T-helper 9 cell (primary cell): ENCODE measurements at regions not wholly inside any gene's neighbourhood (a gene's known extent, or its start where the extent isn't known, plus 50 kb on each side); places are given as distances from the start of the nearest gene placed in this dataset.
"Not testable (repeated sequence)": the region's sequence is repeated elsewhere in the genome, so short reads cannot be mapped to it uniquely, and the experiment has no call there.

Experiments
- DNase-seq: peaks from one replicate; pipeline ENCODE4 v3.0.0-alpha.2; 2020

DNA sequence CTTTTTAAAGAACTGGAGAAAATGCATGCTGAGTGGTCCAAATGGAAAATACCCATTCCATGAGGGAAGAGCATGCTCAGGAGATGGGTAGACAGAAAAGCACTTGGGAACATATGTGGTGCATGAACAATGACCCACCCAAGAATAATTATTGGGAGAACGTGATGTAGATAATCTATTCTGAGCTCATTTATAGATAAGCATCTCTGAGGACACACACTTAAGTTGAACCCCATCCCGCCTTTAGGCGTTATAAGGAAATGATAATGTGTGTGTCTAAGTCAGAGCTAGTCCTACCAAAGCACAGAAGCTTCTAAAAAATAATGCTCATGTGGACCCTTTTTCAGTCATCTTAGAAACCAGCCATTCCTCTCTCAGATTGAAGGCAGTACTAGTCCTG, 189.9 kb downstream of the KTN1 start:
- DNase-seq = no peak

DNA sequence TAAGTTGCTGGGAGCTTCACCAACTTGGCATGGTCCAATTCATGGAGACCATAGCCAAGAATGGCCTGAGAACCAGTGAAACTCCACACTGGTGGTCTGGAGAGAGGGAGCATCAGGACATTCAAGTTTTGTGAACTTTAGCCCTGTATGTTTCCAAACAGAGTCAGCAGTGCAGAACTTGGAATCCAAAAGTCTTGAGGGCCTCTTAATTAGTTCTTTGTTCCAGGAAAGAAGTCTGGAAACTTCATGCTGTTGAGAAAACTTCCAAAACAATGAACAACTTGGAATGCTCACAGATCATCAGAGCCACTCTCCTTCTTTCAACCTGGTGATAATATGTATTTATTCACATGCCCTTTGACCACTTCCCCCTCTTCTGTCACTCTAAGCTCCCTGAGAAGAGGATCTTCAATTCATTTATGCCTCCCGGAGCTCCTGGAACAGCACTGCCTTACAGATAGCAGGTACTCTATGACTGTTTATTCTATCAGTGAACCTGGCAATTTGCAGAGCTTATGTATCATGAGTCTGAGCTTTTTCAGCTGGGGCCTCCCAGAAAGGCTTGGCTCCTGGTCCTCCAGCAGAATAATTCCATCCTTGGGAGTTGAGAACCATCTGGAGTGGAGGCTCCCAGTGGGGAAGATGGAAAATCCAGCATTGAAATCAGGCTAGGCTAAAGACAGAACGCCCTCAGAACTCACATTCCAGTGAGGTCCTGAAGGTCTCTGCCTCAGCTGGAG, 191.4 kb downstream of the KTN1 start:
- DNase-seq = no peak

DNA sequence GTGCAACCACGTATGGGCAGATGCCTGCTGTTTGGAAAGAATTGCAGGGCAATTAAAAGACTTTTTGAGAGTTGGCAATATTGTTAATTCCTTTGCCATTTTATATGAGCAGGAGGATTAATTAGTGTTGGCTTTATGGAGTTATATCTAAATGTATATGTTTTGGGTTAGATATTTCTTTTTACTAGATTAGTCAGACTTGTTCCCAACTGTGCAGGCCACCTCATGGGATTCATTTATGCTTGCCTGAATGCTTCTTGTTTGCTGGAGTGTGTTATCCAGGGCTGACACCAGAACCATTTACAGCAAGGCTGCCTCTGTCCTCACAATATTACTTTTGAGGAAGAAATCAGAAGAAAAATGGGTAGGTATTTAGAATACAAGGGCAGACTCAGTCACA, 192.5 kb downstream of the KTN1 start:
- DNase-seq = no peak

DNA sequence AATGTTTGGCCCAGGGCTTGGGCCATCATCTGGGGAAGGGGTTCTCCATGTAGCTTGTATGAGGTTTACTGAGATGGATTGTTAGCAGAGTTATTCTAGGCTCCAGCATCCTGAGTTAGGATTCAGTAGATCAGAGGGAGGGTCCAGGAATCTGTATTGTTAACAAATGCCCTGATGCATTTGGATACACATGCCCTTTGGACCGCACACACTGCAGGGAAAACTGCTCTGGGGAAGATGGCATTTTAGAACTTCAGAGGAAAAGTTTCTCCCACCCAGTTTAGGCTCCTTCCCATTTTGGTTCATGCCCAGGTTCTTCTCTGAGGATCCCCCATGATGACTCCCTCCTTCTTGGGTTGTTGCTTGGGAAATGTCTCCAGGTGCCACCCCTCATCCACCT, 193.3 kb downstream of the KTN1 start:
- no peak for DNase-seq

DNA sequence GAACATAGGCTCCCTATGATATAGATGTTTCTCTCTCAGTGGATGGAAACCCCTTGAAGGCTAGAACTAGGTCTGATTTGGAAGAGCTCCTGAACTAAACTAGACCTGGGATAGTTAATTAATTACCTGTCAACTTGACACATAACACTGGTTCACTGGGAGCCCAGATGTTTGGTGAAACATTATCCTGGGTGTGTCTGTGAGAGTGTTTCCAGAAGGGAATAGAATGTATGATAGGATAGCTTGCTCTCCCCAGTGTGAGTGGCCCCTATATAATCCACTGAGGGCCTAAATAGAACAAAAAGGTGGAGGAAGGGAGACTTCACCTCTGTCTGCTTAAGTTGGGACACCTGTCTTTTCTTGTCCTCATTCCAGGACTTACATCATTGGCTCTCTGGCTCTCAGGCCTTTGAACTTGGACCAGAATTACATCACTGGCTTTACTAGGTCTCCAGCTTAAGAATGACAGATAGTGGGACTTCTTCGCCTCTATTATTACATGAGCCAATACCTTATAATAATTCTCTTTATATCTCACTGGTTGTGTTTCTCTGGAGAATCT, 194.1 kb downstream of the KTN1 start:
- no peak for DNase-seq

DNA sequence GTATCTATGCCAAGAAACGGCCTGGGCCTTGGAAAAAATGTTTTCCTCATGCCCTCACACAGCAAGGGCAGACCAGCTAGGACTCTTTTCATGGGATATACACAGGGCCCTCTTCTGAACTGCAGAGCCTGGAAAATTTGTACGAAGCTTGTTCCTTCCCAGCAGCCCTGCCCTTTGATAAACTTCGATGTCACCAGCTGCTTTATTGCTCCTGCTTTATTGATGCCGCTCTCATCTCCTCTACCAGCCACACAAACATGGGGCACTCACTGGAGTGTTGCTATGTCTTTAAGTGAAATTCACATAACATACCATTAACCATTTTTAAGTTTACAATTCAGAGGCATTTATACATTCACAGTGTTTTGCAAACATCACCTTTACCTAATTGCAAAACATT, 197.9 kb downstream of the KTN1 start:
- no peak for DNase-seq

DNA sequence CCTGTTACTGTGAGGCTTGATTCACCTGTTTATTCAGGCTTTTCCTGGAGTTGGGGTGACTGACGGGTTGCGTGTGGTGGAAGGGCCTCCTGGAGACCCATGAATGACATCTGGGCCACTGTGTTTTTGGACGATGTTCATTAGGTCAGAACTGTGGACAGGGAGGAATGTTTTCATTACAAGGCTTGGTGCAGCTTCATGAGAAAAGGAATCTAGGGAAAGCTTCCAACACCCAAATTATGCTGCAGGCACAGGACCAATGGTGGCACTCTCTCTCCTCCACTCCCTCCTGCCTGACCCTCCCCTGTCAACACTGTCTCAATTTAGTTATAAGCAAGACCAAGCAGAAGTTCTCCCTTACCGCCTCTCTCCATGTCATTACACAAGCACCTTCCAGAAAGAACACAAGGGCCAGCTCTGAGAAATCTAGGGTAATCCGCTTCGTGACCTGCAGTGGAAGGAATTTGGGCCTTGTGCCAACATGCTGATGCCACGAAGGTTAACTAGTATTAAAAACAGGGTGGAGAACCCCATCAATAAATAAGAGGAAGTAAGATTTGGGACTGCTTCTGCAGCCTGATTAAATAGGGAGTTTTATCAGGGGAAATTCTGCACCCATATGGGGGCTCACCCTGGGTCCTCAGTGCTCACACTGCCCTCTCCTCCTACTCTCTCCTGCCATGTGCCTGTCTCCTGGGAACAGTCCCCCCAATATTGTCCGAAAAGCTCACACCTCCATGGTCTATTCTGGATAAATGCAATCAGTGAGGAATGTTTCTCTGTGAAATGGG, 200.3 kb downstream of the KTN1 start:
- DNase-seq = no peak

DNA sequence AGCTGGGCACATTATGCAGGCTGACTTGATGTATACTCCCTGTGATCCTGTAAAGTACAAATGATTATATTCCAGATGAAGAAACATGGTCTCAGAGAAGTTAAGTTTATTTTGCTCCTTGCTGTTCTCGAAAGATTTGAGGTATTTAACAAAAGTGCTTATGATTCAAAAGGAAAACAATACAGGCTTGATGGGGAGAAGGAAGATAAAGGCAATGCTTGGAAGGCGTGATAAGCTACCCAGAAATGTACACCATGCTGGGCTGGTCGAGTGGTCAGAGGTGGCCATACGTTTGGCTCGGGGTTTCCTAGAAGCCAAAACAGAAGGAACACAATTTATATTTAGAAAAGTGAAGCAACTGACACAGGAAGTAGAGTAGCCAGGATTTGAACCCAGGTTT, 201.0 kb downstream of the KTN1 start:
- DNase-seq = no peak

DNA sequence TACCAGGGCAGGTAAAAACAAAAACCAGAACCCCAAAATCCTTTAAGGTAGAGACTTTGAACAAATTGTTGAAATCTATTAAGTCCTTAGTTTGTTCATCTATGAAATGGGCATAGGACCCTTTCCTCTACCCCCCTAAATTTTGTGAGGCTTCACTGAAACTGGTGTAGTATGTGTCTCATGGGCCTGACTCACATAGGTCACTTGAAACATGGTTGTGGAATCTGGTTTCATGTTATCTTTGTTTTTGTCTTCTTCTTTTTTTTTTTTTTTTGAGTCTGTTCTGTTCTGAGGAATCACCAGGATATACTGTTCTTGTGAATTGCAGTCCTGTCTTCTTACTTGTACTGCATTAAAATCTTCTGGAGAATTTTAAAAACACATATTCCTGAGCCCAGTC, 202.2 kb downstream of the KTN1 start:
- no peak for DNase-seq

DNA sequence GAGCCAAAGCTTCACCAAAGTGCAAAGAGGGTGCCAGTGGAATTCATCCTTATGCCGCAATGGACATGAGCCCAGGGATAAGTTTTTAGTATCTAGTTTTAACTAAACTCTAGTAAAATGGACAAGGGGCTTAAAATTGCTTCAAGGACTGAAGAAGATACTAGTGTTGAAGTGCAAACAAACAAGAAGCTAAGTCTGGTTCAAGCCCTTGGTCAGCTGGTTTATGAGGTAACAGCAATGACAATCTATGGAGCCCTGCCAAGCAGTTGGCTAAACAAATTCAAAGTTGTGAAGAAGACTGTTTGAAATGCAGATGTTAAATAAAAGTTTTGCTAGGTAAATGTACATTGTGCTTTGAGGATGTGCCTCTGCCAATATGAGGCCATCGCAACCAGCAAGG, 209.4 kb downstream of the KTN1 start:
- DNase-seq = no peak

DNA sequence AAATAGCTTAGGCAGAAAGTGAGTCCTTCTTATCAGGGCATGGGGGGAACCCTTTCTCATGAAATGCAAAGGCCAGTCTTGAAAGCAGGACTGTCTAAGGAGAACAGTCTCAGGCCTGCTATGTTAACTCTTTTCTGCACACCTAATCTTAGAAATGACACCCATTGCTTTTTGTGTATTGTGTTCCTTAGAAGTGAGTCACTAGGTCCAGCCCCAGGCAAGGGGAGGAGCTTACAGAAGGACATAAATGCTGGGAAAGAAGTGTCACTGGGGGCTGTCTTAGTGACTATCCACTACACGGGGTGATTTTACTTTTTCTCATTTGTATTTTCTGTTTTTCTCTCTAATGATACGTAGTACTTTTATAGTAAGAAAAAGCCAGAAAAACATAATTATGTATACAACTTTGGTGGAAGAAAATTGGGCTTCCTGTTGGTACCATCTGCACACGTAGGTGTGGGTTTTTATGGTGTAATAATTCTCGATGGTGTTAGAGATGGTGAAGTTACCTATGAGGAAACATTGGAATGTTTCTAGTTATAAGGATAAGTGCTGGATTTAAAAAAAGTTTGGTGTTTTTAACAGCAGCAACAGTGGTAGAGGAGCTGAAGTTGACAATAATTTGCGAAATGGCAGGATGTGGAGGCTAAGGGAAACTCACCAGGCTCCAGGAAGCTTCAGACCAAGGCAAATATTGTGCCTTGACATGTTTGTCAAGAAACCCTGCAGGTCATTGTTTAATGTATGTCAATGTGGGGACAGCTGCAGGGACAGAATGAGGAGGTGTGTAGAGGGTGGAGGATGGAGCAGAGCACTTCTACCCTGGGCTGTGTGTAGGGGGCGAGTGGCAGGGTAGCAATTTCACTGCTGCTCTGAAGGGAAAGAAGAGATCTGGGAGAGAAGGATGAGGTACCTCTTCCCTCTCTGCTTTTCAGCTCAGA, 214.9 kb downstream of the KTN1 start:
- no peak for DNase-seq

DNA sequence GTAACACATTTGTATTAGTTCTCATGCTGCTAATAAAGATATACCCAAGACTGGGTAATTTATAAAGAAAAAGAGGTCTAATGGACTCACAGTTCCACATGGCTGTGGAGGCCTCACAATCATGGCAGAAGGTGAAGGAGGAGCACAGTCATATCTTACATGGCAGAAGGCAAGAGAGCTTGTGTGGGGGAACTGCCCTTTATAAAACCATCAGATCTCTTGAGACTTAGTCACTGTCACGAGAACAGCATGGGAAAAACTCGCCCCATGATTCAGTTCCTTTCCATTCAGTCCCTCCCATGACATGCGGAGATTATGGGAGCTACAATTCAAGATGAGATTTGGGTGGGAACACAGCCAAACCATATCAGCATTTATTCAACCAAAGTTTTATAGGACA, 216.5 kb downstream of the KTN1 start:
- DNase-seq = not testable (repeated sequence)

DNA sequence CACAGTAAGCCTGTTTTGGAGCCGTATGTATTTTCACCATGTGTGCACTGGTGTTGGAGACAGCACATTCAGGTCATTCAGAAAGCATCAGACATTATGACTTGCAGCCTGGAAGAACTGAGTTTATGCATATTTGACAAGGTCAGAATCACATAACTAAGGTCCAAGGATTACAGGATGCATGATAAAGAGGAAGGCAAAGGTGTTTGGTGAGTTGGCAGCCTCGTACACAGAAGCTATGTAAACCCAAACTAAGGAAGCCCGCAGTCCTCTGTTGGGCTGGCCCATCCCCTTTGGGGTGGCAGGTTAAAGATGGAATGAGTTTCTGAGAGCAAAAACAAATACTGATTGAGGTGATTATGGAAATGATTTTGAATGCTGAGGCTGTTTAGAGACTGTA, 218.4 kb downstream of the KTN1 start:
- DNase-seq = no peak

DNA sequence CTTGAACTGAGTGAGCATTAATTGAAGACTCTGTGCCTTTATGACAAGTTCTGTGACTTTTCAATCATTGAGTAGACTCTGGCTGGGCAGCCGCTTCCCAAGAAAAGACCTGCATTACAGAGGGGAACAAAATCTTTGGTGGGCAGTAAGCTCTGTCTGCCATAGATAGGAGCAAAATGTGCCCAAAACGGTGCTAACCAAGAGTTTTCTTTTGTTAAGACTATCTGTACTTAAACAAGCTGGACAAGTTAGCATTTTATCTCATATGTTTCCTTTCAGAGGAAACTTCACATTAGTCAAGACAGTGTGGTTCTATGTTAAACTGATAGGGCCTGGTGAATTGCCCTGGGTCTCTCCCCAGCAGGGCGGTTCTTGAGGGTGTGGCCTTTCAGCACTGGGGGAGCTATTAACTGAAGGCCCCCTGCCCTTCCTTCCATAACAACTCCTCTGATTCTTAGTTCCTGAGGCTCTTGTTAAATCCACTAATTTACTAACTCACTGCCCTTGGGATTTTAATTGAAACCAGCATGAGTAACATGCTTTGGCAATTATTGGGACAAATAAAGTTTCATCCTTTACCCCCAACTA, 219.6 kb downstream of the KTN1 start:
- DNase-seq = no peak

DNA sequence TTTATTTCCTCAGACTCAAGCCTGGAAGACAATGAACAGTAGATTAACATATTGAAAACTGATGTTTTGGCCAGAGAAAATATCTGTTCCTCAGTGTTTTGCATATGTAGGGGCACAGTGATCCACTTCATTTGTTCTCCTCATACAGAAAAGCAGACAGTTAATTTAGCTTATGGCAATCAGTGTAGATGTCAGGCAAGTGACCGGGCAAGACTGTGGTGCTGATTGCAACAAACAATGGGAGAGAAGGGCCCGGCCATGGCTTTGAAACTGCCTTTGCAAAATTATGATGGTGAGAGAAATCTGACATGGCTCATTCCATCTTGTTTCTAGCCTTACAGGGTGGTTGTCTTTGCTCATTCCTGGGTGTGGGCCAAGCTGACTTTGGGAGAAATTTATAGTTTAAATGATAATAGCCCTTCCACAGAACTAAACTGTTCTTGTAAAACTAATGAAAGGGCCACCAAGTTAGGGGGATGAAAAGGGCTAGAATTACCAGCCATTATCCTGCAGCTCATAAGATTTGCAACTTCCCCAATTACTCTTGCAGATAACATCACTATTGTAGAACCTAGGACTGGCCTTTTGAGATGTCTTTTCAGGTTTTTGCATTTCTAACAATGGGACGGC, 220.3 kb downstream of the KTN1 start:
- no peak for DNase-seq

DNA sequence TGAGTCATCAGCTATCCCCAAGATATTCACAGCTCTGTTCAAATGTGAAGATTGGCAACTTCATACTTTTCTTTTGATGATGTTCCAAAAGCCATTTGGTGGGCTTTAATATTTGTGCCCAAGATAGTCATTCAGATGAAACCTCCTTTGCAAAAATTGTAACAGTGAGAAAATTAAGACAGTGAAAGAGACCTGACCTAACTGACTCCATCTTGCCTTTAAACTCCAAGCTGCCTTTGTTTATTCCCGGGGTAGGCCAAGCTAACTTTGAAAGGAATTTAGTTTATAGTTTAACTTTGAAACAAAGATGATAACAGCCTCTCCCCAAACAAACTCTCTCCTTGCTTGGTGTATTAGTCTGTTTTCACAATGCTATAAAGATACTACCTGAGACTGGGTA, 221.1 kb downstream of the KTN1 start:
- no peak for DNase-seq

DNA sequence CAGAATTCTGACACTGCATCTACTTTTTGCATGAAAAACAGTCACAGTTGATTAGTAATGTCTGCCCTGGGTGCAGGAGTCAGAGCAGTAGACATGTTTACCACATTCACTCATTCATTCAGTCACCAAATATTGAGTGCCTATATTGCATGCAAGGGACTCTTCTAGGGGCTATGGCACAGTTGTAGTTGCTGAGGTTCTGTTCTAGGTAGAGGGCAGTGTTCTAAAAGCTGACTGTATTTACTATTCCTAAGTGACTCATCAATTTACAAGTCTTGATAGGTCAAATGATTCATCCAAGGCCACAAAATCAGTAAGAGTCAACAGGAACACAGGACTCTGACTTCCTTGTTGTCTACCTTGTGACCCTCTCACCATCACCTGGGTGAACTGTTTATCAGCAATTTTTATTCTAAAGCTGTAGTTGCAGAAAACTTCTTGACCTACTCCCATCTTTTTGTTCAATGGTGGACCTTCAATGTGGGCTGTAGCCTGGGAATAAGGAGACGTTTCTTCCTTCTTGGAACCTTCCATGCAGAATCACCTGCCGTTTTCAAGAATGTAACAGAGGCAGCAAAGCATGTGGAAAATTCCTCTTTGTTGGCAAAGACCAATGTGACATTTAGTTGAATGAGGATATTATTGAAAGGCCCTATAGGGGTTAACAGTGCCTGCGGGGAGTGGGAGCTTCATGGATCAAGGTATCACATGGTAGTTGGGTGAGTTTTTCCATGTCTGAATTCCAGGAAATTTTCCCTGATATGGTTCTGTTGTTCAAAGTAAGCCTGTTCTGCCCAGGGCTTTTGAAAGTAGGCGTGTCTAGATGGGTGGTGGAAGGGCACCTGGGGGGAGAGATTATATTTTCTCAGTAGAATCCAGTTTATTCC, 223.2 kb downstream of the KTN1 start:
- DNase-seq = no peak

DNA sequence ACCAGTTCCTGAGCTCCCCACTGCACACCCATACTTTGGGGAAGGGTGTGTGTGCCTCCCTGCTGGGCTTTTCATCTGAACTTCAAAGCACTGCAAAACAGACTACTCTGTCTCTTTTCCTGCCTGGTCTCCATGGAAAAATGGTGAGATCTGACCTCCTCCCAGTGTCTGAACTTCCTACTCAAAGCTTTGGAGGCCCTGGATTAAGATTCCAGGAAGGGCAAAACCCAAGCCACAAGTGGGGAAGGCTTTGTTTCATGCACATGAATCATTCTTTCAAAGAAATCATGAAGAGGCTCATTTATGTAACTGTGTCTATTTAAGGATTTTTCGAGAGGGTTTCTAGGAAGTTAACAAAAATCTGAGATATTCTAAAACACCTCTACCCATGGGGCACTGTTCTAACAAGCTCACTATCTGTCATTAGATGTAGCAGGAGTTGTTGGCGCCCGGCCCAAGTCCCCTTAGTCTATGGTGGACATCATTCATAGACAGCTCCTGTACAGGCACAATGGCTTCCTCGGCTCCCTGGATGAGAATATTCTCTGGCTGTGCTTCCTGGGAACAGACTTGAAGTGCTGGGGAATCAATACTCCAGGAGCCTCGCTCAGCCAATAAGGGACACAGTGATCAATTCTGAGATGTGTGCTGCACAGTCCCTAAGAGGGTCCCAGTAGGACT, 224.0 kb downstream of the KTN1 start:
- DNase-seq = no peak

DNA sequence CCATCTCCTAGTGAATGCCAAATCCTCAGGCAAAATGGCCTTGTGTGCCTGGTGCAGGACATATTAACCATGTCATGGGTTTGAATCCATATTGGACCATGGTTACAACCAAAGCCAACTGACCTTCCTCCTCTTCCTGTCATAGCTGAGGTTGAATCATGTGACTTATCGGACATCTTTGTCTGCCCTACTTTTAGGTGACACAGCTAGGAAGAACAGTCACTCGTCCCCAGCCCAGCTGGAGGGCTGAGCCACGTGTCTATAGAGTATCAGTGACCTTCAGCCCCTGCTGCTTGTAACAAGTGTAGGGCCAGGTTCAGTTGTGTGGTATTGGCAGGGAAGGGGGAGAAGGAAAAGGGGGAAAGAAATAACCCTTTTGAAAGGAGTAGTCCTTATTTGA, 225.2 kb downstream of the KTN1 start:
- no peak for DNase-seq
